ENCODE measurements at regions not wholly inside any gene's neighbourhood (a gene's known extent, or its start where the extent isn't known, plus 50 kb on each side); places are given as distances from the start of the nearest gene placed in this dataset.

GRCh38 chr21:32144851-32145250, 134.0 kb downstream of the MIS18A start:
- no peak for TF ChIP-seq CTCF (conservative IDR thresholded peaks at IDR 0.05)
- peaks cover 12% of the 10 kb centered on the region for H3K9me3 Mint-ChIP-seq
- peaks cover 39% of the 10 kb centered on the region for H3K4me1 Mint-ChIP-seq (ENCODE audit: unreplicated experiment)
- H3K36me3 Mint-ChIP-seq = no peaks in the 10 kb centered on the region
- no peak for DNase-seq (ENCODE audit: extremely low spot score, unreplicated experiment)
- H3K27ac Mint-ChIP-seq = no peak overlapping the region
- no peak overlapping the region for H3K4me3 Mint-ChIP-seq
- H3K27me3 Mint-ChIP-seq = no peaks in the 10 kb centered on the region

- no peak for TF ChIP-seq CTCF (conservative IDR thresholded peaks at IDR 0.05)
- H3K4me1 Mint-ChIP-seq (ENCODE audit: unreplicated experiment) = peaks cover 41% of the 10 kb centered on the region
- DNase-seq (ENCODE audit: extremely low spot score, unreplicated experiment) = no peak
- peak overlapping the region; percentile 69 for H3K27ac Mint-ChIP-seq
- no peaks in the 10 kb centered on the region for H3K36me3 Mint-ChIP-seq
- no peak overlapping the region for H3K4me3 Mint-ChIP-seq
- peaks cover 6% of the 10 kb centered on the region for H3K9me3 Mint-ChIP-seq
- H3K27me3 Mint-ChIP-seq = no peaks in the 10 kb centered on the region
Observed at GRCh38 chr21:32143241-32143939, 135.5 kb downstream of the MIS18A start.

GRCh38 chr21:32141318-32141633, 137.6 kb downstream of the MIS18A start:
- no peaks in the 10 kb centered on the region for H3K36me3 Mint-ChIP-seq
- H3K27me3 Mint-ChIP-seq = no peaks in the 10 kb centered on the region
- H3K27ac Mint-ChIP-seq = no peak overlapping the region
- H3K4me1 Mint-ChIP-seq (ENCODE audit: unreplicated experiment) = peaks cover 43% of the 10 kb centered on the region
- no peak overlapping the region for H3K4me3 Mint-ChIP-seq
- no peaks in the 10 kb centered on the region for H3K9me3 Mint-ChIP-seq
- no peak for TF ChIP-seq CTCF (conservative IDR thresholded peaks at IDR 0.05)
- DNase-seq (ENCODE audit: extremely low spot score, unreplicated experiment) = no peak

GRCh38 chr21:32140604-32141317, 138.1 kb downstream of the MIS18A start:
- no peaks in the 10 kb centered on the region for H3K9me3 Mint-ChIP-seq
- no peak for DNase-seq (ENCODE audit: extremely low spot score, unreplicated experiment)
- H3K27ac Mint-ChIP-seq = peak overlapping the region; percentile 78
- no peak for TF ChIP-seq CTCF (conservative IDR thresholded peaks at IDR 0.05)
- no peaks in the 10 kb centered on the region for H3K36me3 Mint-ChIP-seq
- H3K27me3 Mint-ChIP-seq = no peaks in the 10 kb centered on the region
- H3K4me3 Mint-ChIP-seq = peak overlapping the region; percentile 24
- peaks cover 48% of the 10 kb centered on the region for H3K4me1 Mint-ChIP-seq (ENCODE audit: unreplicated experiment)

- Mint-ChIP-seq H3K36me3 (no peaks in the 10 kb centered on the region), H3K4me3 (peak overlapping the region; percentile 24), H3K27ac (peak overlapping the region; percentile 78), H3K9me3 (no peaks in the 10 kb centered on the region), H3K4me1 (ENCODE audit: unreplicated experiment) (peaks cover 51% of the 10 kb centered on the region), H3K27me3 (no peaks in the 10 kb centered on the region)
- DNase-seq (ENCODE audit: extremely low spot score, unreplicated experiment) = no peak
- no peak for TF ChIP-seq CTCF (conservative IDR thresholded peaks at IDR 0.05)
Observed at GRCh38 chr21:32140151-32140550, 138.7 kb downstream of the MIS18A start.
